OCI-LY1 (cell line): ENCODE measurements at regions not wholly inside any gene's neighbourhood (a gene's known extent, or its start where the extent isn't known, plus 50 kb on each side); places are given as distances from the start of the nearest gene placed in this dataset.

Source experiments
- H2AFZ ChIP-seq: fragments of 200-600 bp; sonication (generic), shearing (Covaris generic); 2 replicates; pipeline ENCODE4 v1.6.0; 2014; ENCODE audit warnings: antibody characterized with exemption, mild to moderate bottlenecking, low read length
- H3F3A ChIP-seq: fragments of 200-600 bp; sonication (generic), shearing (Covaris generic); 2 replicates; pipeline ENCODE4 v1.6.0; 2014; ENCODE audit warnings: mild to moderate bottlenecking, antibody characterized with exemption, low read length, moderate library complexity; ENCODE audit not compliant: insufficient read depth
- H3K27ac ChIP-seq: fragments of 200-600 bp; sonication (generic); 2 replicates; pipeline ENCODE4 v1.5.1; 2014; ENCODE audit warnings: low read length, mixed run types, mild to moderate bottlenecking, low read depth; ENCODE audit not compliant: poor library complexity, severe bottlenecking
- H3K27me3 ChIP-seq: fragments of 200-600 bp; sonication (generic); 2 replicates; pipeline ENCODE4 v1.6.0; 2014; ENCODE audit warnings: antibody characterized with exemption, mild to moderate bottlenecking, low read length, moderate library complexity; ENCODE audit not compliant: insufficient read depth
- H3K36me3 ChIP-seq: fragments of 200-600 bp; sonication (generic); 2 replicates; pipeline ENCODE4 v1.6.1; 2014; ENCODE audit warnings: mild to moderate bottlenecking, antibody characterized with exemption, low read length, moderate library complexity, mixed read lengths; ENCODE audit not compliant: insufficient read depth
- H3K4me1 ChIP-seq: fragments of 200-600 bp; sonication (generic); 2 replicates; pipeline ENCODE4 v1.5.1; 2014; ENCODE audit warnings: mild to moderate bottlenecking, low read length, moderate library complexity; ENCODE audit not compliant: insufficient read depth, severe bottlenecking
- H3K4me2 ChIP-seq: fragments of 200-600 bp; sonication (generic), shearing (Covaris generic); 2 replicates; pipeline ENCODE4 v1.6.1; 2014; ENCODE audit warnings: low read length
- H3K4me3 ChIP-seq: fragments of 200-600 bp; sonication (generic); 2 replicates; pipeline ENCODE4 v1.5.1; 2014; ENCODE audit warnings: low read length, low read depth, mild to moderate bottlenecking, mixed read lengths; ENCODE audit not compliant: poor library complexity, severe bottlenecking
- H3K79me2 ChIP-seq: fragments of 200-600 bp; shearing (Covaris generic); 2 replicates; pipeline ENCODE4 v1.6.1; 2016; ENCODE audit warnings: mixed run types, low read length, mixed read lengths; ENCODE audit not compliant: insufficient read depth
- H3K9ac ChIP-seq: fragments of 200-600 bp; sonication (generic), shearing (Covaris generic); 2 replicates; pipeline ENCODE4 v1.6.1; 2014; ENCODE audit warnings: mild to moderate bottlenecking, low read length, mixed read lengths
- H3K9me2 ChIP-seq: fragments of 200-600 bp; sonication (generic), shearing (Covaris generic); 2 replicates; pipeline ENCODE4 v1.6.1; 2014; ENCODE audit warnings: low read depth, mild to moderate bottlenecking, low read length, mixed read lengths
- H3K9me3 ChIP-seq: fragments of 200-600 bp; shearing (Covaris generic); 2 replicates; pipeline ENCODE4 v1.6.1; 2014; ENCODE audit warnings: low read length, mixed read lengths
- H4K20me1 ChIP-seq: fragments of 200-600 bp; sonication (generic), shearing (Covaris generic); 2 replicates; pipeline ENCODE4 v1.6.0; 2016; ENCODE audit warnings: mild to moderate bottlenecking, low read length; ENCODE audit not compliant: insufficient read depth
- CTCF ChIP-seq: fragments of 200-600 bp; sonication (generic), shearing (Covaris generic); IDR thresholded peaks from 2 replicates; pipeline ENCODE4 v1.5.1; 2017; ENCODE audit warnings: mild to moderate bottlenecking, antibody characterized with exemption, low read length, moderate library complexity, mixed read lengths
- EZH2 ChIP-seq: fragments of 200-600 bp; sonication (generic), shearing (Covaris generic); IDR thresholded peaks from 2 replicates; pipeline ENCODE4 v1.8.0; 2017; ENCODE audit warnings: borderline replicate concordance, mixed run types, mild to moderate bottlenecking, antibody characterized with exemption, low read length, moderate library complexity, mixed read lengths

- Histone ChIP-seq H3K27me3 (no peaks in the 10 kb centered on the region), H3K9ac (no peak overlapping the region), H3K4me1 (no peaks in the 10 kb centered on the region), H3K36me3 (no peaks in the 10 kb centered on the region), H3K9me3 (no peaks in the 10 kb centered on the region), H3K27ac (no peak overlapping the region), H4K20me1 (no peaks in the 10 kb centered on the region), H2AFZ (no peak overlapping the region), H3F3A (no peaks in the 10 kb centered on the region), H3K79me2 (no peaks in the 10 kb centered on the region), H3K9me2 (no peaks in the 10 kb centered on the region), H3K4me2 (no peak overlapping the region), H3K4me3 (no peak overlapping the region)
- TF ChIP-seq CTCF, result no peak
- TF ChIP-seq EZH2, result no peak
Measured at GRCh38 chr3:118126751-118127150, 907.9 kb downstream of the IGSF11 start.

DNA sequence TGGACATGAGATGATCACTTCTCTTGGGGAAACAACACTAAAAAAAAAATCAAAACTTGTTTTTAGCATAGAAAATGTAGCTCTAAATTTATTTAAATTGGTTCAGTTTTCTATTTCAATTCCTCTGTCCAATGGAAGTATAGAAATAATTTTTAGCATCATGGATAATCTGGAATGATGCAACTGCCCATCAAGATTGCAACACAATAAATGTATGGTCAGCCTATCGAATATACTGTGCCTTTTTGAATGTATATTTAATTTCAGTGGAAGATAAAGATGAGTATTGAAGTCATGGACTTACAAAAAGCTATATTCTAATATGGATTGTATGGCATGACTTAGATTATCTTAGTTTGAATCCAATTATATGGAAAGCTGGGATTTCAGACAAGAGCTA lies 906.7 kb downstream of the IGSF11 start:
- Histone ChIP-seq H3K4me2 (no peak overlapping the region), H2AFZ (no peak overlapping the region), H3K9me3 (no peaks in the 10 kb centered on the region), H3K27me3 (no peaks in the 10 kb centered on the region), H3K9me2 (no peaks in the 10 kb centered on the region), H3K79me2 (no peaks in the 10 kb centered on the region), H3K36me3 (no peaks in the 10 kb centered on the region), H3K27ac (no peak overlapping the region), H3K4me3 (no peak overlapping the region), H3F3A (no peaks in the 10 kb centered on the region), H3K9ac (no peak overlapping the region), H4K20me1 (no peaks in the 10 kb centered on the region), H3K4me1 (no peaks in the 10 kb centered on the region)
- TF ChIP-seq CTCF (no peak), EZH2 (no peak)

DNA sequence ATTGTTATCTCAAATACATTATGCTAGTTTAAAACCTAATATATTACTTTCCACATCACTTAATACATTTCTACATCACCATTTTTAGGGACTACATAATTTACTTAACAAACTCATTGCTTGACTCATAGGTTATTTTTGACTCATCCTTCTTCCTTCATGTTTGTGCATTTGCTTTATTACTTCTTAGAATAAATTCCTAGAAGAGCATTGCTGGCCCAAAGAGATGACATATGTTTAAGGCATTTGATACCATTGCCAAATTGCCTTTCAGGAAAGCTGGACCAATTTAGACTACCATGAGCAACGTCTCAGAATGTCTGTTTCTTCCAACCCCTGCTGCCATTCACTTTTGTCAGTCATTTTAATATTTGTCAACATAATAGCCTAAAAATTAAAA lies 905.8 kb downstream of the IGSF11 start:
- H2AFZ ChIP-seq, result no peak overlapping the region
- no peak for TF ChIP-seq EZH2
- TF ChIP-seq CTCF, result no peak
- H3K36me3 ChIP-seq, result no peaks in the 10 kb centered on the region
- no peak overlapping the region for H3K9ac ChIP-seq
- no peak overlapping the region for H3K4me3 ChIP-seq
- no peaks in the 10 kb centered on the region for H3K9me2 ChIP-seq
- H3K9me3 ChIP-seq, result no peaks in the 10 kb centered on the region
- H3F3A ChIP-seq, result no peaks in the 10 kb centered on the region
- no peaks in the 10 kb centered on the region for H3K27me3 ChIP-seq
- H3K27ac ChIP-seq, result no peak overlapping the region
- H3K4me1 ChIP-seq, result no peaks in the 10 kb centered on the region
- no peaks in the 10 kb centered on the region for H4K20me1 ChIP-seq
- no peaks in the 10 kb centered on the region for H3K79me2 ChIP-seq
- no peak overlapping the region for H3K4me2 ChIP-seq
